ENCODE measurements at regions not wholly inside any gene's neighbourhood (a gene's known extent, or its start where the extent isn't known, plus 50 kb on each side); places are given as distances from the start of the nearest gene placed in this dataset.

GRCh38 chr10:58898854-58899573 is 277.4 kb upstream of the PHYHIPL start:
- Histone ChIP-seq H3K4me3 (ENCODE audit: low read depth in 2 of 2, low read length in 1 of 2) (no peak overlapping the region), H3K79me2 (ENCODE audit: insufficient read depth) (no peaks in the 10 kb centered on the region), H3K4me2 (no peak overlapping the region), H3K9me3 (no peaks in the 10 kb centered on the region), H3K27ac (ENCODE audit: low read depth in 2 of 2, low read length in 1 of 2) (no peak overlapping the region), H3K9ac (no peak overlapping the region), H3K4me1 (ENCODE audit: control insufficient read depth in 1 of 2, insufficient read depth in 2 of 2, low read depth in 1 of 2, low read length in 1 of 2) (no peaks in the 10 kb centered on the region; a peak in 1 of 4 replicates), H4K20me1 (ENCODE audit: insufficient read depth) (no peaks in the 10 kb centered on the region), H3K27me3 (ENCODE audit: insufficient read depth) (no peaks in the 10 kb centered on the region), H3K9me2 (no peaks in the 10 kb centered on the region), H2AFZ (ENCODE audit: low read depth) (no peak overlapping the region), H3F3A (replicated peaks; ENCODE audit: insufficient read depth) (no peaks in the 10 kb centered on the region), H3K36me3 (replicated peaks in 1 of 2; ENCODE audit: control insufficient read depth in 1 of 2, insufficient read depth in 2 of 2, low read length in 1 of 2) (no peaks in the 10 kb centered on the region)
- no peak for DNase-seq
- ChIA-PET POLR2A (no interaction called here), CTCF (no interaction called here)
- 93% methylated on average over 5 of the region's 5 CpGs for WGBS (ENCODE audit: low lambda C conversion rate)
- TF ChIP-seq ELF1 (IDR thresholded peaks at IDR 0.05) (no peak), EP300 (IDR thresholded peaks at IDR 0.05; ENCODE audit: borderline replicate concordance in 1 of 2, low read depth in 1 of 2, low read length in 1 of 2) (no peak), USF1 (IDR thresholded peaks at IDR 0.05; ENCODE audit: borderline replicate concordance, low read depth) (no peak), FOXM1 (IDR thresholded peaks at IDR 0.05; ENCODE audit: low read depth) (no peak), YY1 (IDR thresholded peaks at IDR 0.05; ENCODE audit: low read depth) (no peak), GATA2 (CRISPR knock-in tag; IDR thresholded peaks at IDR 0.05) (no peak), SMC3 (IDR thresholded peaks at IDR 0.05; ENCODE audit: low read depth, low read length) (no peak), RFX5 (IDR thresholded peaks at IDR 0.05; ENCODE audit: low read length) (no peak), MAX (IDR thresholded peaks at IDR 0.05; ENCODE audit: low read depth) (no peak), CTCF (IDR thresholded peaks at IDR 0.05) (no peak), JUND (IDR thresholded peaks at IDR 0.05) (no peak), RXRA (IDR thresholded peaks at IDR 0.05; ENCODE audit: borderline replicate concordance, low read depth) (no peak)

- no peak overlapping the region for H3K9ac ChIP-seq
- WGBS (ENCODE audit: low lambda C conversion rate), result 55% methylated on average over 2 of the region's 2 CpGs
- H3K27ac ChIP-seq (ENCODE audit: low read depth in 2 of 2, low read length in 1 of 2), result no peak overlapping the region
- ChIA-PET POLR2A (no interaction called here), CTCF (interaction anchor here (0.7 to 1.2 kb wide), 2 partner anchors 20 to 51 kb away, joined by 3 read pairs; no protein-coding TSS in a partner anchor)
- no peak overlapping the region for H2AFZ ChIP-seq (ENCODE audit: low read depth)
- H4K20me1 ChIP-seq (ENCODE audit: insufficient read depth), result no peaks in the 10 kb centered on the region
- no peaks in the 10 kb centered on the region for H3F3A ChIP-seq (replicated peaks; ENCODE audit: insufficient read depth)
- no peak for DNase-seq
- H3K4me1 ChIP-seq (ENCODE audit: control insufficient read depth in 1 of 2, insufficient read depth in 2 of 2, low read depth in 1 of 2, low read length in 1 of 2), result no peaks in the 10 kb centered on the region; a peak in 1 of 4 replicates
- H3K36me3 ChIP-seq (replicated peaks in 1 of 2; ENCODE audit: control insufficient read depth in 1 of 2, insufficient read depth in 2 of 2, low read length in 1 of 2), result no peaks in the 10 kb centered on the region
- H3K4me3 ChIP-seq (ENCODE audit: low read depth in 2 of 2, low read length in 1 of 2), result no peak overlapping the region
- H3K9me2 ChIP-seq, result no peaks in the 10 kb centered on the region
- no peak overlapping the region for H3K4me2 ChIP-seq
- no peaks in the 10 kb centered on the region for H3K9me3 ChIP-seq
- H3K27me3 ChIP-seq (ENCODE audit: insufficient read depth), result no peaks in the 10 kb centered on the region
- H3K79me2 ChIP-seq (ENCODE audit: insufficient read depth), result no peaks in the 10 kb centered on the region
- TF ChIP-seq REST (IDR thresholded peaks at IDR 0.05; ENCODE audit: low read depth, low read length) (no peak), USF2 (IDR thresholded peaks at IDR 0.05; ENCODE audit: borderline replicate concordance, low read depth, low read length) (no peak), MXI1 (IDR thresholded peaks at IDR 0.05; ENCODE audit: low read depth, low read length) (no peak), PBX3 (IDR thresholded peaks at IDR 0.05) (no peak), RFX5 (IDR thresholded peaks at IDR 0.05; ENCODE audit: low read length) (no peak), JUND (IDR thresholded peaks at IDR 0.05) (no peak), TCF12 (IDR thresholded peaks at IDR 0.05) (no peak), USF1 (IDR thresholded peaks at IDR 0.05; ENCODE audit: borderline replicate concordance, low read depth) (no peak), TAF1 (IDR thresholded peaks at IDR 0.05; ENCODE audit: borderline replicate concordance, low read depth, low read length) (no peak)
Observed at GRCh38 chr10:58901092-58901646, 275.3 kb upstream of the PHYHIPL start.
